Stimulated activated CD4-positive, alpha-beta T cell treated with anti-CD3 and anti-CD28 coated beads, Interleukin-1b, Interleukin-23, amount 100 ng/mL, for 1 hour (primary cell): ENCODE measurements at regions not wholly inside any gene's neighbourhood (a gene's known extent, or its start where the extent isn't known, plus 50 kb on each side); places are given as distances from the start of the nearest gene placed in this dataset.

Experiments
- DNase-seq, 2 donors: peaks; one replicate each; pipeline ENCODE4 v3.0.0-alpha.2; 2020; ENCODE audit warnings: low read depth in 2 of 2

DNA sequence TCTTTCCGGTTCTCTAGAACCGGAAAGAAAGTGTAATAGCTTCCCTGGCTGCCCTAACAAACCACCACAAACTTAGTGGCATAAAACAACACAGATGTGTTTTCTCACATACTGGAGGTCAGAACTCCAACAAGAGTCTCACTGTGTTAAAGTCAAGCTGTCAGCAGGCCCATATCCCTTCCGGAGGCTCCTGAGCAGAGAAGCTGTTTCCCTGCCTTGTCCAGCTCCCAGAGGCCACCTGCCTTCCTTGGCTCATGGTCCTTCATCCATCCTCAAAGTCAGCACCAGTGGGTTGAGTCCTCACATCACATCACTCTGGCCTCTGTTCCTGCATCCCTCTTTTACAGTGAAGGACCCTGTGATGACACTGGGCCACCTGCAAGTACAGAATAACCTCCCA lies 49.8 kb upstream of the HMX1 start:
- DNase-seq = no peak
